SU-DHL-6 (cell line): ENCODE measurements at regions not wholly inside any gene's neighbourhood (a gene's known extent, or its start where the extent isn't known, plus 50 kb on each side); places are given as distances from the start of the nearest gene placed in this dataset.

Experiments
- EZH2phosphoT487 ChIP-seq: fragments of 200-600 bp; sonication (generic), shearing (Covaris generic); conservative IDR thresholded peaks from 2 replicates; pipeline ENCODE4 v1.6.1; 2018; ENCODE audit warnings: mild to moderate bottlenecking, antibody characterized with exemption, low read length, moderate library complexity, mixed read lengths
- TF ChIP-seq, protein P1 (sequence below): fragments of 200-600 bp; sonication (generic); IDR thresholded peaks from one replicate; pipeline ENCODE4 v1.5.1; 2017; ENCODE audit warnings: antibody characterized with exemption, mild to moderate bottlenecking, low read length, moderate library complexity; ENCODE audit not compliant: insufficient read depth, poor library complexity, severe bottlenecking

DNA sequence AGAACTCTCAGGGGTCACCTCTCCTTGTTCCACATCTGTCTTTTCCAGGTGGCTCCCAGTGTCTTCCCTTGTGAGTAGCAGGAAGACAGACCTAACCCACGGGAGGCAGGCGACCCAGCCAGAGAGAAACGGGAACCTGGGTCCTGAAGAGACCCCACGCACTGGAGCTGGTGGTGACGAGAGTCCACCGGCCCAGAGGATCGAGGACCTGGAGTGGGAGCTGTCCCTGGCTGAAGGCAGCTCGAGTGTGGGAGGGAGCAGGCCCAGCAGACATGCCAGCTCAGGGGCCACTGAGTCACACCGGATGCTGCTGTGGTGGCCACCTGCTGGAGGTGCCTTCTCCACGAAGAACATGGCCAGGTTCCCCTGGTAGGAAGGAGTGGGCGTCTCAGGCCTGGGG is 66.5 kb upstream of the ATP12A start:
- TF ChIP-seq, protein P1, sequence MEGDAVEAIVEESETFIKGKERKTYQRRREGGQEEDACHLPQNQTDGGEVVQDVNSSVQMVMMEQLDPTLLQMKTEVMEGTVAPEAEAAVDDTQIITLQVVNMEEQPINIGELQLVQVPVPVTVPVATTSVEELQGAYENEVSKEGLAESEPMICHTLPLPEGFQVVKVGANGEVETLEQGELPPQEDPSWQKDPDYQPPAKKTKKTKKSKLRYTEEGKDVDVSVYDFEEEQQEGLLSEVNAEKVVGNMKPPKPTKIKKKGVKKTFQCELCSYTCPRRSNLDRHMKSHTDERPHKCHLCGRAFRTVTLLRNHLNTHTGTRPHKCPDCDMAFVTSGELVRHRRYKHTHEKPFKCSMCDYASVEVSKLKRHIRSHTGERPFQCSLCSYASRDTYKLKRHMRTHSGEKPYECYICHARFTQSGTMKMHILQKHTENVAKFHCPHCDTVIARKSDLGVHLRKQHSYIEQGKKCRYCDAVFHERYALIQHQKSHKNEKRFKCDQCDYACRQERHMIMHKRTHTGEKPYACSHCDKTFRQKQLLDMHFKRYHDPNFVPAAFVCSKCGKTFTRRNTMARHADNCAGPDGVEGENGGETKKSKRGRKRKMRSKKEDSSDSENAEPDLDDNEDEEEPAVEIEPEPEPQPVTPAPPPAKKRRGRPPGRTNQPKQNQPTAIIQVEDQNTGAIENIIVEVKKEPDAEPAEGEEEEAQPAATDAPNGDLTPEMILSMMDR, result no peak
- TF ChIP-seq EZH2phosphoT487, result no peak
